ENCODE measurements at regions not wholly inside any gene's neighbourhood (a gene's known extent, or its start where the extent isn't known, plus 50 kb on each side); places are given as distances from the start of the nearest gene placed in this dataset.

DNA sequence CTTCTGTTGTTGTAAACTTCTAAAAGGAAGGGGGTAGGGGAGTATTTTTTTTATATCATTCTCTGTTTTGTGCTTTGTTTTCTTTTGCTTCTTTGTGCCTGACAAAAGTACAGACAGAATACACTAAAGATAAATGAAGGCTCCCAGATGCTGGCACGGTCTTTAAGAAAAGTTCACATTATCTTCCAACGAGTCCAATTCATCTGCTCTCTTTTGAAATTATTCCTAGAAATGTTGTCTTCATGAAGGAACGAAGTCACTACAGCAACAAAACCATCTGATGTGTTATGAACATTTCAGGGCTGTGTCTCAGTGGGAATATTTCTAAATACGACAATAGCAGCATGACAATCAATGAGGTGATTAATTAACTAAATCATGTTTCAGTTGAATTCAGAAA is 813.8 kb upstream of the HTR2C start:
- TF ChIP-seq ZFP30 (CRISPR knock-in tag; IDR thresholded peaks at IDR 0.05) (no peak), PPARA (CRISPR knock-in tag; IDR thresholded peaks at IDR 0.05; ENCODE audit: borderline replicate concordance) (no peak), ARNTL (CRISPR knock-in tag; IDR thresholded peaks at IDR 0.05; ENCODE audit: borderline replicate concordance, low read depth) (no peak), GLIS3 (CRISPR knock-in tag; IDR thresholded peaks at IDR 0.05) (no peak), ZNF565 (CRISPR knock-in tag; conservative IDR thresholded peaks at IDR 0.05; ENCODE audit: low read depth) (no peak), RARB (CRISPR knock-in tag; IDR thresholded peaks at IDR 0.05) (no peak), ESRRG (CRISPR knock-in tag; IDR thresholded peaks at IDR 0.05) (no peak), CSDC2 (CRISPR knock-in tag; IDR thresholded peaks at IDR 0.05) (no peak), TCF4 (CRISPR knock-in tag; IDR thresholded peaks at IDR 0.05; ENCODE audit: borderline replicate concordance) (no peak), ZNF8 (CRISPR knock-in tag; IDR thresholded peaks at IDR 0.05) (no peak)
- TF ChIP-seq, protein P1, sequence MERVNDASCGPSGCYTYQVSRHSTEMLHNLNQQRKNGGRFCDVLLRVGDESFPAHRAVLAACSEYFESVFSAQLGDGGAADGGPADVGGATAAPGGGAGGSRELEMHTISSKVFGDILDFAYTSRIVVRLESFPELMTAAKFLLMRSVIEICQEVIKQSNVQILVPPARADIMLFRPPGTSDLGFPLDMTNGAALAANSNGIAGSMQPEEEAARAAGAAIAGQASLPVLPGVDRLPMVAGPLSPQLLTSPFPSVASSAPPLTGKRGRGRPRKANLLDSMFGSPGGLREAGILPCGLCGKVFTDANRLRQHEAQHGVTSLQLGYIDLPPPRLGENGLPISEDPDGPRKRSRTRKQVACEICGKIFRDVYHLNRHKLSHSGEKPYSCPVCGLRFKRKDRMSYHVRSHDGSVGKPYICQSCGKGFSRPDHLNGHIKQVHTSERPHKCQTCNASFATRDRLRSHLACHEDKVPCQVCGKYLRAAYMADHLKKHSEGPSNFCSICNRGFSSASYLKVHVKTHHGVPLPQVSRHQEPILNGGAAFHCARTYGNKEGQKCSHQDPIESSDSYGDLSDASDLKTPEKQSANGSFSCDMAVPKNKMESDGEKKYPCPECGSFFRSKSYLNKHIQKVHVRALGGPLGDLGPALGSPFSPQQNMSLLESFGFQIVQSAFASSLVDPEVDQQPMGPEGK (CRISPR knock-in tag; IDR thresholded peaks at IDR 0.05; ENCODE audit: borderline replicate concordance) = no peak

Data from SK-N-SH treated with all-trans-retinoic acid at 6 μM for 48 hours (cell line).